HPDE6-E6E7 (cell line): ENCODE measurements at regions not wholly inside any gene's neighbourhood (a gene's known extent, or its start where the extent isn't known, plus 50 kb on each side); places are given as distances from the start of the nearest gene placed in this dataset.
A peak's percentile ranks its signal among the peaks of the same experiment; 100 is the strongest.

ENCODE experiments used
- DNase-seq: peaks from one replicate; pipeline ENCODE4 v3.0.0; 2011; ENCODE audit warnings: missing footprints; ENCODE audit errors: extremely low spot score

DNA sequence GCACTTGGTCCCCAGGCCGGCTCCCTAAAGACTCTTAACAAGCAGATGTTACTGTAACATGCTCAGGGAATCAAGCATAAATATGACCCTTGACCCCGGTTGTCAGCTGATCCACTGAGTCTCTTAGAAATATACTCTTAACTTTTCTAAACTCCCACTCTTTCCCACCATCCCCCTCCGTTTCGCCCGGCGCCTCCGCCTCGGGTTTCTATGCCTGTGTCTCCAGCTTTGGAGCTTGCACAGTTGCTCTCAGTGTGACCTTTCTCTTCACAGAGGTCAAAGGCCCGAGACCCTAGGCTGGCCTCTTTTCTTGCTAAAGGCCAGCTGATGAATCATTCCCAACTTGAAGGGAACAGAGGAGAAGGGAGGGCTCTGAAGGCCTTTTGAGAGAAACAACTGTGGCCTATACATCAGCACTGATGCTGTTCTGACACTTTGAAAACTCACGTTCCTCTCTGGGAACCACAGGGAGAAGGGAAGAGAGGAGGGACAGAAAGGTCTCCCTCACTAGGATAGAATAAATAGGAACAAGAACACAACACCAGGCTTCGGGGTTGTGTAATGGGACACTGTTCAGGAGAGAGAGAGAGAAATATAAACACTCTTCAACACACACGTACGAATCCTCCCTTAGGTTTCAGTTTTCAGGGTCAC, 484.5 kb upstream of the NR2F2 start:
- DNase-seq = no peak

DNA sequence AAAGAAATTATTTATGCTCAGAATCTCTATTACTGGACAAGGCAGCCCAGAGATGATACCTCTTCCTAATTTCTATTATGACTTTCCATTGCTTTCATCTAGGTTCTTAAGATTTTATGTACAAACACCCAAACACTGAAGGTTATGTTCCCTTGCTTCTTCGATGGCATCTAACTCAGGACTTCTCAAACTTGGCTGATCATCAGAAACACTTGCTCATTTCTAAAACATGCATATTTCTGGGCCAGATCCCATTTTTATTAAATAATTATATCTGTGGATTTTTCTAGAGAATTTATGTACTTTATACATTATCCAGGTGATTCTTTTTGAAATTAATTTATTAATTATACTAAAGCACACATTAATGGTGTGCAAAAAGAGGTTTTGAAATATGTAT, 482.4 kb upstream of the NR2F2 start:
- no peak for DNase-seq

DNA sequence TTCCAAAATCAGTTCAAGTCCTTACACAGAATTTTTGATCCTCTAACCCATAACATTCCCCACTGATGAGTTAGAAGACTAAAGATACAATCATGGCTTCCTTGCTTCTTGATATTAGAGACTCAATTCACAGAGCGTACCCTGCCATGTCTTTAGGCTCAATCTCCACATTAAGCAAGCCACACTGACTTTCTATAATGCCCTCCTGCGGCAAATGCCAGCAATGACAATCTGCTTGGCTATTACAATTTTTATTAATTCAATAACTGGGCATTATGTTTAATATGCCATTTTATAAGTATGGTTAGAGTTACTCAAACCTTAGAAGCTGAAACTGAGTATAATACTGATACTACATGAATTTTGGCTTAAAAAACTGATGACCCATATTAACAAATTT, 479.7 kb upstream of the NR2F2 start:
- DNase-seq = no peak

DNA sequence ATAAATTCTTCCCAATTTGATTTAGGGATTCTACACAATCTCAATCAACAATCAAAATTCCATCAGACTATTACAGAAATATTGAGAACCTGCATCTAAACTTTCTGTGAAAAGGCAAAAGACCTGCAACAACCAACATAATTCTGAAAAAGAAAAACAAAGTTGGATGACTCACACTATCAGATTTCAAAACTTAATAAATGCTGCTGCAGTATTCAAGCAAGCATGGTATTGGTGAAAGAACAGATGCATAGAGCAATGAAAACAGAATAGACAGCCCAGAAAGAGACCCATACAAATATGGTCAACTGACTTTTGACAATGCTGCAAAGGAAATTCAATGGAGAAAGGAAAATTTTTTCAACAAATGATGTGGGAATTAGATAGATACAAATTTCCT, 477.1 kb upstream of the NR2F2 start:
- no peak for DNase-seq

DNA sequence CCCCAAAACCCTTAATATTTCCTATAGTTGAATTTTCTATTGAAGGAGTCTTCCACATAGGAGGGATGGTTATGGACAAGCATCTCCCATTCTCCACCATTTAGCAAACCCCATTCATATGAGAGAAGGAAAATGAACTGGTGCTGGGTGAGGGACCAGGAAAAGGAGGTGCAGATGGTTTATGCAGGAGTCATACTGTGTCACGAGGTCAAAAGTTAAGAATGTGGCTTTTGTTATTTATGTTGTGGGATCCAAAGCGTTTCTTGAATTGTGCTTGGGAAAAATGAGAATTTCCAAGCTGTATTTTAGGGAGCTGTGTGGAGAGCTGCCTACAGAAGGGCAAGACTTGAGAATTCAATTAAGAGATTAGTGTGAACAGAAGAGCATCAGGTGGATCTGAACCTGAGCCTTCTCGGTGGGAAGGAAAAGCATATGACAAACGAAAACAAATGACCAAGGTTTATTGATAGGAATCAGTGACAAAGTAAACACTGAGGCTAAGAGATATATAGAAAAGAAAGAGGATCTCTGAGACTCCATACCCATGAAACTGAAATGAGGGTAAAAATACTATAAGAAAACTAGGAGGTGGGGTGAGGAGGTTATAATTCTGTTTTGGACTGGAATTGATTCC, 473.3 kb upstream of the NR2F2 start:
- DNase-seq = no peak

DNA sequence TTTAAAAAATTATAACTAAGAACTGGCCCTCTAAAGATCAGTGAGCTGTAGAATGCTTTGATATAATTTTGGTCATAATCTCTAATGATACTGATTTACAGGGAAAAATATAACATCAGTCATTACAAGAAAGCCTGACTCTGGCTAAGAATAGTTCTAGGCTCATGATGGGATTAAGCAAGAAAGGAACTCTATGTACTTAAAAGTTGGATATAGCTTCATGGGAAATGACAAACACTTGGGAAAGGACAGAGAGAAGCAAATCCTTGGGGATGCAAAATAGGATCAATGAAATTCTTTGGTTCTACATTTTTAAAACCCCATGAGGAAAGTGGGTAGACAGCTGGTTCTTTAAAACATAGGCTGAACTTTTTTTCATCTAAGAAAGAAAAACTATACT, 472.7 kb upstream of the NR2F2 start:
- no peak for DNase-seq

DNA sequence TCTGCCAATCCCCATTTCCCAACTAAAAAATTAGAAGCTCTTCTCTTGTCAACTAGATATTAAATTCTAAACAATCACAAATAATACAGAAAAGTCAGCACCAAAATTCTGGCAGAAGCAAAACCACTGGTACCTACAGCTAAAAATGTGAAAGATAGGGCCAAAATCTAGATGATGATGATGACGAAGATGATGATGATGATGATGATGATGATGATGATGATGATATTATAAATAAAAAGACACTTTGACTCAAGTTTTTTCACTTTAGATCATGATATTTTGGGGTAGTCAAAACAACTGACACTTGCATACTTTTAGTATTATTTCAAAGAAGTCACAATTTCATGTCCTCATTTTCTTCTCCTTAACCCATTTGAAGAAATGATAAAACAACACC, 470.1 kb upstream of the NR2F2 start:
- DNase-seq = no peak

DNA sequence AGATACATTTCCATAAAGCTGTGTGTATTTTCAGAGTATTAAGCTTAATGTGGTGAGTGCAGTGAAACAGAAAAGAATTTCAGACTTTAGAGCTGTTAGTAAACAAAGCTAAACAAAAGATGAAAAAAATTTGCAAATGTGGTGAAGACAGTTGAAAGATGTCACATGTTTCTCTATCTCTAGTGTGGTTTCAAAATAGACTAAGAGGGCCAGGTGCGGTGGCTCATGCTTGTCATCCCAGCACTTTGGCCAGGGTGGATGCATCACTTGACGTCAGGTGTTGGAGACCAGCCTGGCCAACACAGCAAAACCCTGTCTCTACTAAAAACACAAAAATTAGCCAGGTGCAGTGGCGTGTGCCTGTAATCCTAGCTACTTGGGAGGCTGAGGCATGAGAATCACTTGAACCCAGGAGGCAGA, 466.0 kb upstream of the NR2F2 start:
- DNase-seq = no peak

DNA sequence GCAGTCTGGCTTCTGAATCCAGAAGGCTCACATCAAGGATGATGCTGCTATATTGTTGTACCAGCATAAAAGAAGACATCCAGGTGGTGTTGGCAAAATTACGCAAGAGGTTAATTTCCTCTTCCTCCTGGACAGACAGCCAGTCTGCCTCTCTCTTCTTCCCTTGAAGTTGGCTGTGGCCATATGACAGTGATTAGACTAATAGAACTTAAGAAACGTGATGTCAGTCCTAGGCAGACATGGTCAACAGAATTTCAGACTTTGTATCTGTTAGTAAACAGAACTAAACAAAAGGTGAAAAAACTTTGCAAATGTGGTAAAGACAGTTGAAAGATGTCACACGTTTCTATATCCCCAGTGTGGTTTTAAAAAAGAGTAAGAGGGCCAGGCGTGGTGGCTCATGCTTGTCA, 465.2 kb upstream of the NR2F2 start:
- DNase-seq = no peak

DNA sequence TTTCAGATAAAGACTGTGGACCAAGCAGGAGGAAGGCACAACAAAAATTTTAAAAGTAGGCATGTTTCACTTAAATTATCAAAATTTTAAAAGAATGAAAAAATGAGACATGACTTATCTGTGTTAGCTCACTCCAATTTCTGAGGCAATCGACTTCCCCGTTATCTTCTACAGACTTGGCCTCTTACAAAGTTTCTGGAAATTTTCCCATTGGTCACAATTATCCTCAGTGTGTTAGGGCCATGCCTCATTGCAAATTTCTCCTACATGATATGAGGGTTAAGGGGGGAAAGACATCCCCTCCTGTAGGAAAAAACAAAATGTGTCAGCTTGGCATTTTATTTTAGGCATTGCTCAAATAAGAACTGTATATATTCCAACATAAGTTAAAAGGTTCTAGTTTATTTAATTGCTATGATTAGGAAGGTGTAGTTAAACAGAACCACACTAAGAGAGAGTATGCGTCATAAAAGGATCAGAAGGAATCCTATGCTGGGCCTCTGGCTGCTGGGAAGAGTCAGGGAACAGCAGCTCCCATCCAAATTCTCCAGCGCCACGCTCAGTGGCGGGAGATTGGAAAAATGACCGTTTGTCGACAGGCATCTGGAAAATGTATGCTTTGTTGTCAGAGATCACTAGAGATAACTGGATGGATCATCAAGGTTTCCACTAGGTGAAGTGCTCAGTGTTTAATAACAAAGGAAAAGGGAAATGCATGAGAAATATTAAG, 463.6 kb upstream of the NR2F2 start:
- no peak for DNase-seq

DNA sequence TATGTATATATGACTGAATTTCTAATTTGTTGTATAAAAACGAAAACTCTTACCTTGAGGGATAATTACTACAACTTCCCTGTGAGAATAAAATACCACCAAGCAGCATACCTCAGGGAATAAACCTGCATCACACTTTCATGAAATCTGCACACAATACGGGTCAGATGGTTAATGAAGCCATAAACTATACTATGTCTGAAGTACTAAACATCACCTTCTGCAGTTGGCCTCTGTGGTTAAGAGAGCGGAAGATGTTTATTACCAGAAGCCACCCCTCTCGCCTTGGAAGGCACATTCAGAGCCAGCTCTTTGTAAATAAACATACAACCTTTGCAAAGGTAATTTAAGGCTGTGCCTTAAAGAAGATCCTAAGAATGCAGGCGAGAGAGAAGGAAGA, 462.1 kb upstream of the NR2F2 start:
- no peak for DNase-seq

DNA sequence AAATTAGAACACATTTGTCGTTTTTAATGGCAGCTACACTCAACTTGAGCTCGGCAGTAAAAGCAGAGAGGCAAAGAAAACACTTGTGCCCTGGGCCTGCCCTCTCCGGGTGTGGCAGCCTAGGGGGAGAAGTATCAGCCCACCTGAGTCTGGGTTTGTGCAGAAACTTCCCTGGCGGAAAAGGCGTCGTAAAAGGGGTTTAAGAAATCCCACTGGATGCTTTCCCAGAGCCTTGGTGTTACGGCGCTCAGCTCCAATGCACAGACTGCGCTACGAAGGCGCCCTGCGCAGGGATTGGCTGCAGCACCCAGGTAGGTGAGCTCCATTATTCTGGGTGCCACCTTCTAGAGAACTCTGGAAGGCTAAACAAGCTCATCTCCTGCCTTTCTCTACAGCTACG, 461.5 kb upstream of the NR2F2 start:
- DNase-seq = no peak

DNA sequence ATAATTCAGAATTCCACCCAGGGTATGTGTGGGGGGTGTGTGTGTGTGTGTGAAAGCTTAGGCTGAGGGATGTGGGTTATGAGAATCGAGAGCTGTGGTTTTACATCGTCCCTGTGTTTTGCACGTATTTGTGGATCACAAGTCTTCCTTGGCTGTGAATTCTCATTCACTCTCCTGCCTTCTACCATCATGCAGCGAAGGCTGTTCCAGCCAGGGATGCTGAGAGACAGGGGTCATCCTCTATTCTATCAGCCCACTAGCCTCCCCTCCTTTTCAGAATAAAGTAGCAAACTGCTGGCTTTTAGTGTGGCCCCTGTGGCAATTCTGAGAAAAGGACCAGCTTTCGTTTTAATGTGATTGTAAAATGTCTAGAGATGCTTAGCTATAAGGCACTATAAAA, 460.6 kb upstream of the NR2F2 start:
- DNase-seq = no peak

DNA sequence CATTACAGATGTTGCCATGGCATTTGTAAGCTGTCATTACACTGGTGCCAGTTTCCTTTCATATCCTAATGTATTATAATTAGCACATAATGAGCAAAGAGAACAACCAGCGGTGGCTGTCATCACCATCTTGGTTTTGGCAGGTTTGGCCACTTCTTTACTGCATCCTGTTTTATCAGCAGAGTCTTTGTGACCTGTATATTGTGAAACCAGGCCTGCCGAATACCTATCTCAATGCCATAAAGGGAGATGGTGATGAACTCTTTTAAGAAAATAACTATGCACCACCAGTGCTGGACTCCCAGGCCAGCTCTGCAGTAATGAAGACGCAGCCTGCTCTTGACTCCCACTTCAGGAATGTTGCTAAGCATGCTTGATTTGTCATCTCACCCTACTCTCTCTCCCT, 458.1 kb upstream of the NR2F2 start:
- DNase-seq = peak; percentile 75

DNA sequence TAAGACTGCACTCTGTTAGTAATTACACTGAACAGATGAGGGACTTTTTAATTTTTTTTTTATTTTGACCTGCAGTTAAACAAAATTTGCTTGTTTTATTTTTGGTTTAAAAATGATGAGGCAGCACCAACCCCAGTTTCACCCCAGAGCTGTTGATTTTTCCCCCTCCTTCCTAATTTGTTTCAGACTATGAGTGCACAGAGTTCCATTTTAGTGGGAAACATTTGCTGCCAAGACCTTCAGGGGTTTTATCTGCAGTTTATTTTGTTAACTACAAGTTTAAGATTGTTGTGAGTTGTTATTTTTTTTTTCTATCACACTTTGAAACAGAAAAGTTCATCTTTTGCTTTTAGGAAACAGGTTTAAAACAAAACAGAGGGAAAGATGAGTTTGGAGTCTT, 455.9 kb upstream of the NR2F2 start:
- no peak for DNase-seq

DNA sequence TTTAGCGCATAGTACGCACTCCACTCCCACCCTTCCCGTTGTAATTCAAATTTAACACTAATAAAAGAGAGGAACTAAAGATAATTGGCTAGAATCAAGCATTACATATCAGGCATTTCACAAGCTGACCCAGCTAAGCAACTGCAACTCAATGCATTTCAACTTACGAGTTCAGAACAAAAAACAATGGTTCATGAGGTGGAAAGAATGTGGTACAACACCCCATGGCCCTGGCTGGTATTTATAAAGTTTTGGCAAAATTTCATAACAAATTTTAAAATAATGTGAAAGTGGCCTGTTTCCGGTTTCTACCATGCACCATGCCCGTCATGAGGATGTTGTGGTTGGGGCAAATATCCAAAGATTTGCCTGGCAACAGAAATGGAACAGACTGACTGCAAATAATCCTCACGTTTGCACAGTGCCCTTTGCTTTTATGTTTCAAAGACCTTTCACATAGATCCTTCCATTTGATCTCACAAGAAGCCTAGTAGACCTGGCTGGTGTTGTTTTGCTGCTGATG, 455.3 kb upstream of the NR2F2 start:
- DNase-seq = no peak

DNA sequence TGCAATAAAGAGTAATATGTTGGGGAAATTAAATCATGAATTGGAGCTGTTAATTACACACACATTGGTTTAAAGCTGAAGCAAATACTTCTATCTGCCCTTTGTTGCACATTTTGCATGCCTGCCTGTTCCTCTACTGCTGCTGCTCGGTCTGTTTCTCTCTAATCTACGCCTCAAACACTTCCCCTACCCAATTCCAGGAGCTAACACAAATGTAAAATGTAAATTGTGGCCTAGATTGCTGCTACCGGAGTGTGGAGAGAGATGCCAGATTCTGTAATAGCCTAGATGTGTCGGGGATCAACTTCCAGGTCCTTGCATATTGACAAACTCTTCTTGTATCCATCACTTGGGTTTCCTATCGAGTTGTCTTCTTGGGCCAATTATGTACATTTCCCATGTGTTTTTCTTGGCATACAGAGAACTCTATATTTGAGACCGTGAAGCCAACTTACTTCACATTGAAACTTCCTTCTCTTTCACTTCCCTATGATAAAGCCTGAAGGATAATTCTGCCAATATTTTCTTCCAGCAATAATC, 450.4 kb upstream of the NR2F2 start:
- DNase-seq = no peak

DNA sequence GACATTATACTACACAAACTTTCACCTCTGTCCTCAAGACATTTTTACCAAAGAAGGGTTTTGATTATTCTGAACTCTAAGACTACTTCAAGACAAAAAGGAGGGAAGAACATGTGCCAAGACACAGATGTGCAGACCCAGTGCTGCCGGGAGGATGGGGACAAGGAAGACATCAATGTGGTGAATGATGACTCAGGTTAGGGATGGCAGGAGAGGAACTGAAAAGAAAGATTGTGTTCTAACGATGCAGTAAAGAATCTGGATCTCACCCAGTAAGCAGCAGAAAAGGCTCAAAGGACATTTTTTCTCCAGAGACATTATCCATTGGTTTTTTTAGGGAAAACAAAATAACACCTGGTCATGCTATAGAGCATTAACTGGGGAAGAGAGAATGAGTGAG, 449.9 kb upstream of the NR2F2 start:
- no peak for DNase-seq

DNA sequence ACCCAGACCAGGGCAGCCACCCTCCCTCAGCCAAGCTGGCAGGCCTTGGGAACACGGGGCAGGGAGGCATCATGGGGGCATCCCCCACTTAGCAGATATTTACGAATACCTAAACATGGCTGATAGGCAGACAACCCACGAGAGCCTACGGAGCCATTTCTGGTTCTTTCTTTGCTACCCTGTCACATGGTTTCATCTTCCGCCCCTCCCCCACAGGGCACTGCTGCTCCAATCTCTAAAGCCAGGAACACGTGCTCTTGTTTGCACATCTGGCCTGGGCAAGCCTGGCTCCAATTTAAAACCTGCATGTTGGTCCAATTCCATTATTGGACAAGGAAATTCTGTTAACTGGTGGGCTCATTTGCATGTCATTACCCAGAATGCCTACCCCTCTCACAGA, 447.4 kb upstream of the NR2F2 start:
- no peak for DNase-seq

DNA sequence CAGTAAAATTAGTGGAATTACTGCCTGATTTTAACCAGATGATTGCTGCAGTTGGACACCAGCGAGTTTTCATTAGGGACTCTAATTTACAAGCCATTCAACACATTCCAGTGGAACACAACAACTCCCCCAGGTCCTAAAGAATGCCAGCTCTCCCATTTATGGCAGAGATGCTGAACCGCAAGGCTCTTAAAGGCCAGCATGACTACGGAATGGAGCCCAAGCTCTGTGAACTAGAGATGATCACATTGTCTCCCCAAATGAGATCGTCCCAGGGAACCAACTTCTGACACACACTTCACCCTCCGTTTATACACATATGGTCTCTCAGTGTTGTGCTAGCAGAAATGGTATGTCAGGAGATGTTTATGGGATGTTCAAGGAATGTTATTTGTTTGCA, 446.2 kb upstream of the NR2F2 start:
- DNase-seq = no peak

DNA sequence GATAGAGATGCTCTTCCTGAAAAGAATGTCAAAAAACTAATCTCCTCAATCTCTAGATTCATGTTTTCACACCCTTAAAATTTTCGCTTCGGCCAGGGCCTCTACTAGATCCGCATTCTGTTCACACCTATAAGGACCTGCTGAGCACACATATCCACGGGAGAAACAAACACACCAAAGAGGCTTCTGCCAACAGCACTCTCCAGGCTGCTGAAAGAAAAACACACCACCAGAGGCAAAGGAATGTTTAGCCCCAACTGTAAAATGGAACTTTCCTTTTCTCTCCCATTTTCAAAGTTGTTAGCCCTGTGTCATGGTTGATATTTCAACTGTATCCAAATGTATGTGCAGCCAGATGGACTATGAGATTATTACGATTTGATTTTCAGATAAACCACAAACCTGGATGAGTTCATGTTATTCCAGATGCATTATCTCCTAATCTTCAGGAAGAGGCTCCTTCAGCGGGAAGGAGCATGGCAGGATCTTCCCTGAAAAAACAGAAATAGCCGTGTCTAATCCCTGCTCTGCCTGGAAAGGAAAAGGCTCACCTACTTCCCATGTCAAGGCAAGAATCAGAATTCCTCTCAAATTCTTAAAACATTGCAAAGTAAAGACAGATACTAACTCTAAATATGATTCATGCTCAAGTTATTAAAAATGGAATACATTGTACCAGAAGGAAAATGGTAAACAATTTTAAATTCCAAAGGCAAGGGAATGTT, 442.7 kb upstream of the NR2F2 start:
- DNase-seq = no peak

DNA sequence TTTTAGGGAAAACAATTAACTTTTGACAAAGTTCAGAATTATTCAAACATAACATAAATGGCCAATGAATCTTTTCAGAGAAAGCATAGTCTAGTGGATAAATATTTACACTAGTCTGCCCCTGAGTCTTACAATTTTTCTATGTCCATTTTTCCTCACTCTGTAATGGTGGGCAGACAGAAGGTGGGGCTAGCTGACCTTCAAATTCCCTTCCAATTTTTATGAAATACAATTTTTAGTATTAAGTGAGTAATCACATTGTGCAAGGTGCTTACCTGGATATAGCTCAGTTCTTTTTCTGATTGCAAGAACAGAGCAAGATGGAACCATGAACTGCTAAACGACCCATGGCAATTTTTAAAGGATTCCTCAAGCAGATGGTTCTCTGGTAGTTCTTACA, 441.7 kb upstream of the NR2F2 start:
- DNase-seq = no peak
